IMR-90 (cell line): ENCODE measurements at regions not wholly inside any gene's neighbourhood (a gene's known extent, or its start where the extent isn't known, plus 50 kb on each side); places are given as distances from the start of the nearest gene placed in this dataset.

Experiments
- ATAC-seq: fragments of 200-7000 bp; cut with Tn5 transposase; 2 replicates; pipeline ENCODE4 v1.9.1; 2020; ENCODE audit warnings: low read depth, mild to moderate bottlenecking, moderate library complexity
- BruUV-seq: library from RNA; stranded (reverse); fragments of 400-500 nt; replicated peaks from 2 replicates; lab custom pipeline; 2021; lab: Mats Ljungman, UMichigan
- CTCF ChIA-PET: fragments of 300-600 bp; formaldehyde crosslinking; extraction: SDS; loops from one replicate; lab custom pipeline; 2021; ENCODE audit warnings: antibody characterized with exemption; lab: Yijun Ruan, JAX
- POLR2A ChIA-PET: fragments of 300-600 bp; sonication (Branson Sonifier 250); formaldehyde crosslinking; loops from one replicate; lab custom pipeline; 2022; ENCODE audit warnings: antibody characterized with exemption; ENCODE audit not compliant: unreplicated experiment; lab: Charles Lee
- DNase-seq: peaks from one replicate; pipeline ENCODE4 v3.0.0; 2013
- H2AFZ ChIP-seq: replicated peaks from 2 replicates; pipeline ENCODE3; 2013; ENCODE audit warnings: low read length, mild to moderate bottlenecking; ENCODE audit not compliant: poor library complexity
- H2AK5ac ChIP-seq: 2 replicates; pipeline ENCODE4 v1.6.1; 2013; ENCODE audit warnings: low read depth, low read length, inconsistent platforms
- H2AK9ac ChIP-seq: replicated peaks from 2 replicates; pipeline ENCODE3; 2013; ENCODE audit warnings: mild to moderate bottlenecking, low read depth, low read length, moderate library complexity; ENCODE audit not compliant: poor library complexity
- H2BK120ac ChIP-seq: 2 replicates; pipeline ENCODE4 v1.6.1; 2013; ENCODE audit warnings: low read depth, low read length, inconsistent platforms
- H2BK15ac ChIP-seq: 3 replicates; pipeline ENCODE4 v1.6.1; 2013; ENCODE audit warnings: low read depth, low read length, inconsistent platforms
- H2BK20ac ChIP-seq: 2 replicates; pipeline ENCODE4 v1.6.1; 2013; ENCODE audit warnings: low read depth, mild to moderate bottlenecking, inconsistent platforms, low read length, moderate library complexity
- H2BK5ac ChIP-seq: 2 replicates; pipeline ENCODE4 v1.6.1; 2013; ENCODE audit warnings: mild to moderate bottlenecking, low read depth, low read length, inconsistent platforms; ENCODE audit not compliant: poor library complexity, severe bottlenecking
- H3K14ac ChIP-seq: replicated peaks from 2 replicates; pipeline ENCODE4 v1.6.1; 2013; ENCODE audit warnings: low read depth, low read length, inconsistent platforms
- H3K18ac ChIP-seq: 2 replicates; pipeline ENCODE4 v1.6.1; 2013; ENCODE audit warnings: low read depth, low read length, control low read depth
- H3K23ac ChIP-seq: 2 replicates; pipeline ENCODE4 v1.6.1; 2013; ENCODE audit warnings: low read depth, low read length, inconsistent platforms
- H3K27ac ChIP-seq: 2 replicates; pipeline ENCODE4 v1.5.1; 2013; ENCODE audit warnings: mild to moderate bottlenecking, control low read depth, low read length; ENCODE audit not compliant: insufficient read depth
- H3K27me3 ChIP-seq: 2 replicates; pipeline ENCODE4 v1.6.1; 2013; ENCODE audit warnings: low read length; ENCODE audit not compliant: control insufficient read depth, insufficient read depth
- H3K36me3 ChIP-seq: 2 replicates; pipeline ENCODE4 v1.6.1; 2013; ENCODE audit warnings: low read length, mixed read lengths; ENCODE audit not compliant: control insufficient read depth, insufficient read depth
- H3K4ac ChIP-seq: 2 replicates; pipeline ENCODE4 v1.6.1; 2013; ENCODE audit warnings: low read depth, low read length, inconsistent platforms
- H3K4me1 ChIP-seq: 2 replicates; pipeline ENCODE4 v1.6.1; 2013; ENCODE audit warnings: low read length, mixed read lengths; ENCODE audit not compliant: control insufficient read depth, insufficient read depth
- H3K4me2 ChIP-seq: 2 replicates; pipeline ENCODE4 v1.6.1; 2013; ENCODE audit warnings: low read depth, mild to moderate bottlenecking, control low read depth, low read length, moderate library complexity
- H3K4me3 ChIP-seq: 2 replicates; pipeline ENCODE4 v1.5.1; 2013; ENCODE audit warnings: low read depth, mild to moderate bottlenecking, control low read depth, low read length, moderate library complexity; ENCODE audit not compliant: insufficient read depth
- H3K56ac ChIP-seq: 2 replicates; pipeline ENCODE4 v1.6.1; 2013; ENCODE audit warnings: low read length, inconsistent platforms; ENCODE audit not compliant: insufficient read depth; ENCODE audit errors: extremely low read depth
- H3K79me1 ChIP-seq, 2 experiments: 2 replicates each; pipeline ENCODE4 v1.6.1; 2013; ENCODE audit warnings: low read length in 2 of 2, inconsistent platforms in 1 of 2, low read depth in 1 of 2
- H3K9ac ChIP-seq: 2 replicates; pipeline ENCODE4 v1.6.1; 2013; ENCODE audit warnings: low read depth, low read length, control low read depth
- H3K9me1 ChIP-seq: 2 replicates; pipeline ENCODE4 v1.6.1; 2013; ENCODE audit warnings: low read length, inconsistent platforms; ENCODE audit not compliant: insufficient read depth
- H3K9me3 ChIP-seq: 2 replicates; pipeline ENCODE4 v1.6.1; 2013; ENCODE audit warnings: low read length; ENCODE audit not compliant: control insufficient read depth, insufficient read depth
- H4K20me1 ChIP-seq: 2 replicates; pipeline ENCODE4 v1.6.1; 2013; ENCODE audit warnings: low read length, inconsistent platforms; ENCODE audit not compliant: insufficient read depth
- H4K5ac ChIP-seq: 2 replicates; pipeline ENCODE4 v1.6.1; 2013; ENCODE audit warnings: mild to moderate bottlenecking, low read depth, low read length, control low read depth
- H4K8ac ChIP-seq, 2 experiments: 2 replicates each; pipeline ENCODE4 v1.6.1; 2013; ENCODE audit warnings: low read depth in 2 of 2, low read length in 2 of 2, control low read depth in 1 of 2, inconsistent platforms in 1 of 2
- H4K91ac ChIP-seq: 2 replicates; pipeline ENCODE4 v1.6.1; 2013; ENCODE audit warnings: low read depth, low read length, inconsistent platforms; ENCODE audit not compliant: insufficient read depth
- BHLHE40 ChIP-seq: fragments of 150-350 bp; IDR thresholded peaks from 2 replicates; pipeline ENCODE4 v1.6.1; 2016; ENCODE audit warnings: mild to moderate bottlenecking, low read depth, low read length
- ELK1 ChIP-seq: fragments of 150-350 bp; IDR thresholded peaks from 2 replicates; pipeline ENCODE4 v1.6.1; 2016; ENCODE audit warnings: low read depth, mild to moderate bottlenecking, low read length, moderate library complexity, borderline replicate concordance
- MAZ ChIP-seq: IDR thresholded peaks from 2 replicates; pipeline ENCODE4 v1.6.1; 2012; ENCODE audit warnings: low read depth, mild to moderate bottlenecking, low read length, improper control_type of control experiment, moderate library complexity, borderline replicate concordance
- MXI1 ChIP-seq: IDR thresholded peaks from 2 replicates; pipeline ENCODE4 v1.6.1; 2012; ENCODE audit warnings: low read depth, mild to moderate bottlenecking, low read length, moderate library complexity, borderline replicate concordance
- POLR2A ChIP-seq: IDR thresholded peaks from 2 replicates; pipeline ENCODE4 v1.6.1; 2012; ENCODE audit warnings: mild to moderate bottlenecking, low read depth, low read length
- RAD21 ChIP-seq: IDR thresholded peaks from 2 replicates; pipeline ENCODE4 v1.6.1; 2012; ENCODE audit warnings: low read length, improper control_type of control experiment
- RCOR1 ChIP-seq: IDR thresholded peaks from 2 replicates; pipeline ENCODE4 v1.6.1; 2012; ENCODE audit warnings: mild to moderate bottlenecking, low read length, improper control_type of control experiment; ENCODE audit not compliant: insufficient replicate concordance
- SMC3 ChIP-seq: fragments of 150-350 bp; IDR thresholded peaks from 2 replicates; pipeline ENCODE4 v1.6.1; 2016; ENCODE audit warnings: low read depth, mild to moderate bottlenecking, antibody characterized with exemption, low read length, moderate library complexity
- USF2 ChIP-seq: fragments of 150-350 bp; IDR thresholded peaks from 2 replicates; pipeline ENCODE4 v1.6.1; 2017; ENCODE audit warnings: mild to moderate bottlenecking, antibody characterized with exemption, low read length, low read depth
- WGBS, 2 experiments: methylation state at CpG; one replicate each; pipeline versions ENCODE4 v1.1.5 to v1.1.7; 2013; ENCODE audit warnings: missing lambda C conversion rate in 2 of 2; ENCODE audit not compliant: insufficient read length in 1 of 2; ENCODE audit errors: extremely low coverage in 2 of 2; 5-methylcytosine and 5-hydroxymethylcytosine counted together
- dilution Hi-C: fragments of 300-500 bp; cut with HindIII; formaldehyde crosslinking; loops from one replicate; pipeline ENCODE4 v1.14.3; 2018; ENCODE audit warnings: low sequenced_read_pairs; ENCODE audit not compliant: unreplicated experiment
- in situ Hi-C: fragments of 300-500 bp; cut with MboI; formaldehyde crosslinking; loops from 3 replicates; pipeline ENCODE4 v1.14.3; 2019; ENCODE audit warnings: low sequenced_read_pairs, inconsistent platforms, mixed read lengths
- intact Hi-C: fragments of 100-400 bp; cut with micrococcal nuclease; formaldehyde crosslinking; loops from 2 replicates; pipeline ENCODE4 v1.10.0; 2022
- TF ChIP-seq, protein P1 (sequence below): conservative IDR thresholded peaks from 2 replicates; pipeline ENCODE4 v1.5.1; 2012; ENCODE audit warnings: mild to moderate bottlenecking, low read depth, low read length, improper control_type of control experiment

DNA sequence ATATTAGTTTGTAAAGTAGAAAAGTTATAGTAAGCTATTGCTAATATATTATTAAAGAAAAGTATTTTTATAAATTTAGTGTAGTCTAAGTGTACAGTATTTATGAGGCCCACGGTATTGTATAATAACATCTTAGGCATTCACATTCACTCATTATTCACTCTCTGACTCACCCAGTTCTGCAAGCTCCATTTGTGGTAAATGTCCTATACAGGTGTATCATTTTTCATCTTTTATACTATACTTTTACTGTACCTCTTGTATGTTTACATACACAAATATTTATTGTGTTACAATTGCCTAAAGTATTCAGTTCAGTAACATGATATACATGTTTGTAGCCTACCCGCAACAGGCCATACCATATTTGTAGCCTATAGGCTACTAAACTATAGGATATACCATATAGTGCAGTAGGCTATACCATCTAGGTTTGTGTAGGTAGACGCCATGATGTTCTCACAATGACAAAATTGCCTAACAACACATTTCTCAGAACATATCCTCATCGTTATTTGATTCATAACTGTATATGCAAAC, 246.8 kb upstream of the ALCAM start:
- Histone ChIP-seq H2AK9ac (no peak overlapping the region), H4K91ac (no peak overlapping the region), H2AFZ (no peak overlapping the region), H3K56ac (no peak overlapping the region), H3K27me3 (no peaks in the 10 kb centered on the region), H4K8ac (no peak overlapping the region), H3K23ac (no peak overlapping the region), H3K18ac (no peak overlapping the region), H2BK5ac (no peak overlapping the region), H3K4me1 (no peaks in the 10 kb centered on the region), H3K9ac (no peak overlapping the region), H4K5ac (no peak overlapping the region), H3K9me1 (no peaks in the 10 kb centered on the region), H2BK15ac (no peak overlapping the region), H4K20me1 (no peaks in the 10 kb centered on the region), H3K14ac (no peak overlapping the region), H3K36me3 (no peaks in the 10 kb centered on the region), H3K4me2 (no peak overlapping the region), H2AK5ac (no peak overlapping the region), H2BK20ac (no peak overlapping the region), H3K4ac (no peak overlapping the region), H3K79me1 (no peaks in the 10 kb centered on the region), H3K27ac (no peak overlapping the region), H3K4me3 (no peak overlapping the region), H3K9me3 (no peaks in the 10 kb centered on the region), H2BK120ac (no peak overlapping the region)
- in situ Hi-C loops = no loop called here
- DNase-seq (peak; percentile 16), ATAC-seq (no peak)
- dilution Hi-C loops = no loop called here
- POLR2A ChIA-PET = no interaction called here
- intact Hi-C loops = no loop called here
- TF ChIP-seq USF2 = no peak
- no peak for TF ChIP-seq ELK1
- no peak for TF ChIP-seq MAZ
- no peak for TF ChIP-seq POLR2A
- no peak for TF ChIP-seq RCOR1
- no peak for TF ChIP-seq RAD21
- TF ChIP-seq MXI1 = no peak
- TF ChIP-seq, protein P1, sequence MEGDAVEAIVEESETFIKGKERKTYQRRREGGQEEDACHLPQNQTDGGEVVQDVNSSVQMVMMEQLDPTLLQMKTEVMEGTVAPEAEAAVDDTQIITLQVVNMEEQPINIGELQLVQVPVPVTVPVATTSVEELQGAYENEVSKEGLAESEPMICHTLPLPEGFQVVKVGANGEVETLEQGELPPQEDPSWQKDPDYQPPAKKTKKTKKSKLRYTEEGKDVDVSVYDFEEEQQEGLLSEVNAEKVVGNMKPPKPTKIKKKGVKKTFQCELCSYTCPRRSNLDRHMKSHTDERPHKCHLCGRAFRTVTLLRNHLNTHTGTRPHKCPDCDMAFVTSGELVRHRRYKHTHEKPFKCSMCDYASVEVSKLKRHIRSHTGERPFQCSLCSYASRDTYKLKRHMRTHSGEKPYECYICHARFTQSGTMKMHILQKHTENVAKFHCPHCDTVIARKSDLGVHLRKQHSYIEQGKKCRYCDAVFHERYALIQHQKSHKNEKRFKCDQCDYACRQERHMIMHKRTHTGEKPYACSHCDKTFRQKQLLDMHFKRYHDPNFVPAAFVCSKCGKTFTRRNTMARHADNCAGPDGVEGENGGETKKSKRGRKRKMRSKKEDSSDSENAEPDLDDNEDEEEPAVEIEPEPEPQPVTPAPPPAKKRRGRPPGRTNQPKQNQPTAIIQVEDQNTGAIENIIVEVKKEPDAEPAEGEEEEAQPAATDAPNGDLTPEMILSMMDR = no peak
- no peak for TF ChIP-seq BHLHE40
- TF ChIP-seq SMC3 = no peak
- BruUV-seq = no TSS peak
- no CpG with 5 or more reads among the region's 4 CpGs for WGBS, 2 experiments
- CTCF ChIA-PET = no interaction called here
